WTC11 (cell line): ENCODE measurements at regions not wholly inside any gene's neighbourhood (a gene's known extent, or its start where the extent isn't known, plus 50 kb on each side); places are given as distances from the start of the nearest gene placed in this dataset.

Experiments
- ATAC-seq: fragments of 200-7000 bp; cut with Tn5 transposase; 2 replicates; pipeline ENCODE4 v1.10.0; 2021; ENCODE audit warnings: mild to moderate bottlenecking, moderate library complexity
- CTCF ChIA-PET: fragments of 300-600 bp; sonication (Branson Sonifier 250); formaldehyde crosslinking; loops from one replicate; lab custom pipeline; 2021; ENCODE audit warnings: antibody characterized with exemption; lab: Charles Lee
- POLR2A ChIA-PET: fragments of 350-600 bp; sonication (Branson Sonifier 250); formaldehyde crosslinking; loops from one replicate; lab custom pipeline; 2021; ENCODE audit warnings: antibody characterized with exemption; lab: Charles Lee
- DNase-seq: peaks from one replicate; pipeline ENCODE4 v3.0.0; 2021; ENCODE audit warnings: low spot score
- H3K27ac Mint-ChIP-seq: 2 replicates; pipeline ENCODE4 v1.8.0; 2021; ENCODE audit warnings: mixed read lengths
- H3K27me3 Mint-ChIP-seq: 2 replicates; pipeline ENCODE4 v1.8.0; 2021; ENCODE audit warnings: low read depth, mild to moderate bottlenecking, moderate library complexity, mixed read lengths
- H3K36me3 Mint-ChIP-seq: 2 replicates; pipeline ENCODE4 v1.8.0; 2021; ENCODE audit warnings: mixed read lengths
- H3K4me1 Mint-ChIP-seq: 2 replicates; pipeline ENCODE4 v1.8.0; 2022; ENCODE audit warnings: mixed read lengths
- H3K4me3 Mint-ChIP-seq: 2 replicates; pipeline ENCODE4 v1.8.0; 2021; ENCODE audit warnings: mild to moderate bottlenecking, moderate library complexity, mixed read lengths
- H3K9me3 Mint-ChIP-seq: 2 replicates; pipeline ENCODE4 v1.8.0; 2021; ENCODE audit warnings: mixed read lengths
- ERG ChIP-seq: fragments of 250-450 bp; sonication (Bioruptor Pico); IDR thresholded peaks from 2 replicates; pipeline ENCODE4 v1.8.0; 2021; ENCODE audit warnings: mild to moderate bottlenecking
- FOXP1 ChIP-seq: sonication (generic); formaldehyde crosslinking; IDR thresholded peaks from 2 replicates; pipeline ENCODE4 v1.8.0; 2022; ENCODE audit warnings: missing genetic modification reagents, mild to moderate bottlenecking, moderate library complexity, borderline replicate concordance
- MAX ChIP-seq: sonication (generic); formaldehyde crosslinking; IDR thresholded peaks from 2 replicates; pipeline ENCODE4 v1.8.0; 2022; ENCODE audit warnings: mild to moderate bottlenecking, missing genetic modification reagents
- SP1 ChIP-seq: sonication (generic); formaldehyde crosslinking; conservative IDR thresholded peaks from 2 replicates; pipeline ENCODE4 v1.8.1; 2022; ENCODE audit warnings: missing genetic modification reagents
- TP53 ChIP-seq: sonication (generic); formaldehyde crosslinking; IDR thresholded peaks from 2 replicates; pipeline ENCODE4 v1.8.1; 2023; ENCODE audit warnings: mild to moderate bottlenecking, missing genetic modification reagents
- USF1 ChIP-seq: sonication (generic); formaldehyde crosslinking; IDR thresholded peaks from 2 replicates; pipeline ENCODE4 v1.8.0; 2022; ENCODE audit warnings: mild to moderate bottlenecking, missing genetic modification reagents
- USF2 ChIP-seq: sonication (generic); formaldehyde crosslinking; IDR thresholded peaks from 2 replicates; pipeline ENCODE4 v1.8.1; 2023; ENCODE audit warnings: mild to moderate bottlenecking, missing genetic modification reagents, moderate library complexity
- ZBTB43 ChIP-seq: sonication (generic); formaldehyde crosslinking; IDR thresholded peaks from 2 replicates; pipeline ENCODE4 v1.8.1; 2023; ENCODE audit warnings: mild to moderate bottlenecking, missing genetic modification reagents
- ZNF138 ChIP-seq: sonication (generic); formaldehyde crosslinking; conservative IDR thresholded peaks from 2 replicates; pipeline ENCODE4 v1.8.1; 2022; ENCODE audit warnings: mild to moderate bottlenecking, moderate library complexity, missing genetic modification reagents
- ZNF263 ChIP-seq: sonication (generic); formaldehyde crosslinking; IDR thresholded peaks from 2 replicates; pipeline ENCODE4 v1.8.1; 2022; ENCODE audit warnings: low read depth, mild to moderate bottlenecking, moderate library complexity, missing genetic modification reagents
- ZNF425 ChIP-seq: fragments of 250-450 bp; sonication (Bioruptor Pico); conservative IDR thresholded peaks from 2 replicates; pipeline ENCODE4 v1.9.0; 2021; ENCODE audit warnings: mild to moderate bottlenecking
- ZNF671 ChIP-seq: fragments of 250-450 bp; sonication (Bioruptor Pico); IDR thresholded peaks from 2 replicates; pipeline ENCODE4 v1.8.0; 2021; ENCODE audit warnings: mild to moderate bottlenecking

GRCh38 chr1:30405631-30406212 lies 317.7 kb downstream of the MATN1 start (continued):
- TF ChIP-seq USF2, result no peak
- no peak for TF ChIP-seq TP53 (CRISPR knock-in tag)

- CTCF ChIA-PET, result interaction anchor here (3.2 kb wide), 1 partner anchor 25 kb away, joined by 18 read pairs; no protein-coding TSS in a partner anchor
- no peak for TF ChIP-seq ERG (CRISPR knock-in tag)
- TF ChIP-seq ZNF263 (CRISPR knock-in tag), result no peak
- TF ChIP-seq MAX (CRISPR knock-in tag), result no peak
- TF ChIP-seq ZNF671 (CRISPR knock-in tag), result no peak
- no peak for TF ChIP-seq ZNF138 (CRISPR knock-in tag)
- no peak for TF ChIP-seq ZNF425
- no peak for TF ChIP-seq SP1
- TF ChIP-seq, all 79 proteins: peak for 0
- Mint-ChIP-seq H3K4me3 (no peak overlapping the region), H3K27ac (no peak overlapping the region), H3K9me3 (no peaks in the 10 kb centered on the region), H3K36me3 (no peaks in the 10 kb centered on the region), H3K4me1 (peaks cover 9% of the 10 kb centered on the region), H3K27me3 (peaks cover 3% of the 10 kb centered on the region; the same call in 1 of the 2 replicates)
- POLR2A ChIA-PET, result no interaction called here
- ATAC-seq, result no peak
- no peak for DNase-seq
Observed at GRCh38 chr1:30405081-30405480, 318.3 kb downstream of the MATN1 start.

GRCh38 chr1:30404341-30404740 lies 319.0 kb downstream of the MATN1 start:
- CTCF ChIA-PET, result interaction anchor here (3.2 kb wide), 1 partner anchor 24 kb away, joined by 18 read pairs; no protein-coding TSS in a partner anchor
- ATAC-seq, result no peak
- no peaks in the 10 kb centered on the region for H3K36me3 Mint-ChIP-seq
- TF ChIP-seq ZBTB43 (CRISPR knock-in tag) (no peak), USF2 (peak; percentile 64), USF1 (peak; percentile 51), FOXP1 (CRISPR knock-in tag) (no peak)
- TF ChIP-seq, all 79 proteins: peak for 2
- POLR2A ChIA-PET, result no interaction called here
- Mint-ChIP-seq H3K4me3 (no peak overlapping the region), H3K9me3 (no peaks in the 10 kb centered on the region), H3K27me3 (peaks cover 3% of the 10 kb centered on the region; the same call in 1 of the 2 replicates), H3K27ac (no peak overlapping the region), H3K4me1 (peaks cover 6% of the 10 kb centered on the region)
- DNase-seq, result no peak
